T-helper 1 cell treated with Interleukin-12 subunit alpha and Interleukin-12 subunit beta and Interleukin-4 antibody, amounts not matched to agents 30 μg/mL and 1 μg/mL, for 36 hours (primary cell): ENCODE measurements at regions not wholly inside any gene's neighbourhood (a gene's known extent, or its start where the extent isn't known, plus 50 kb on each side); places are given as distances from the start of the nearest gene placed in this dataset.
"Not testable (repeated sequence)": the region's sequence is repeated elsewhere in the genome, so short reads cannot be mapped to it uniquely, and the experiment has no call there.

Source experiments
- H3K27ac Mint-ChIP-seq: one replicate; pipeline ENCODE4 v1.8.0; 2021; ENCODE audit warnings: mild to moderate bottlenecking, mixed read lengths
- H3K27me3 Mint-ChIP-seq: one replicate; pipeline ENCODE4 v1.8.0; 2021; ENCODE audit warnings: low read depth, mixed read lengths
- H3K36me3 Mint-ChIP-seq: one replicate; pipeline ENCODE4 v1.8.0; 2021; ENCODE audit warnings: low read depth, mixed read lengths
- H3K4me1 Mint-ChIP-seq: one replicate; pipeline ENCODE4 v1.8.0; 2021; ENCODE audit warnings: low read depth, mixed read lengths
- H3K4me3 Mint-ChIP-seq: one replicate; pipeline ENCODE4 v1.8.0; 2021; ENCODE audit warnings: mild to moderate bottlenecking, moderate library complexity, mixed read lengths
- H3K9me3 Mint-ChIP-seq: one replicate; pipeline ENCODE4 v1.8.0; 2021; ENCODE audit warnings: mixed read lengths

DNA sequence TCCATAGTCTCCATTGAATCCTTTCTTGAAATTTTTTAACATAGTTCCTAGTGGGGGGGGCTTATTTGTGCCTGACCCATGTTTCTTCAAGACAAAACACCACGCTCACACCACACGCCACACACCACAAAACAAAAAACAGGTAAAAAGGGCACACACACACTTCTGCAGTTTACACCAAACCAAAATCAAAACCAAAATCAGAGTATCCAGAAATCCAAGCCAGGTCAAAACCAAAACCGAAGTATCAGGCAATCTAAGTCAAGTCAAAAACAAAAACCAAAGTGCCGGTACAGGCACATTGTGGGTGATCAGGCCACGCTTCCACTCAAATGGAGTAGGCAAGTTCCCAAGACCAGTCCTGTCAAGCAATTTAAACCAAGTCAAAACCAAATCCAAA lies 158.6 kb downstream of the PPIAL4G start:
- Mint-ChIP-seq H3K27me3 (peaks cover 55% of the 10 kb centered on the region), H3K9me3 (peaks cover 11% of the 10 kb centered on the region)
- not testable (repeated sequence) for H3K4me3 Mint-ChIP-seq, H3K27ac Mint-ChIP-seq, H3K36me3 Mint-ChIP-seq, H3K4me1 Mint-ChIP-seq

DNA sequence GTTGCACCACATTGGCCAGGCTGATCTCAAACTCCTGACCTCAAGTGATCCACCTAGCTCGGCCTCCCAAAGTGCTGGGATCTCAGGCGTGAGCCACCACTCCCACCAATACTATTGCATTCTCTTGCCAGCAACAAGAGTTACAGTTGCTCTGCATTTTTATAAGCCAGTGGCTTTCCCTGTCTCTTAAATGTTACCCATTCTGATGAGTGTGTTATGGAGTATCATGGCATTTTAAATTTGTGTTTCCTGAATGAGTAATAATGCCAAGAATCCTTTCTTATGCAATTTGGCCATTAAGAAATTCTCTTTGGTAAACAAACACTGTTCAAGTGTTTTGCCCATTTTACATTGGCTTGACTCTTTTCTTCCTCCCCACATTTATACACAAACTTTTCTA lies 163.0 kb downstream of the PPIAL4G start:
- H3K36me3 Mint-ChIP-seq, H3K4me3 Mint-ChIP-seq: not testable (repeated sequence)
- peaks cover 56% of the 10 kb centered on the region for H3K27me3 Mint-ChIP-seq

DNA sequence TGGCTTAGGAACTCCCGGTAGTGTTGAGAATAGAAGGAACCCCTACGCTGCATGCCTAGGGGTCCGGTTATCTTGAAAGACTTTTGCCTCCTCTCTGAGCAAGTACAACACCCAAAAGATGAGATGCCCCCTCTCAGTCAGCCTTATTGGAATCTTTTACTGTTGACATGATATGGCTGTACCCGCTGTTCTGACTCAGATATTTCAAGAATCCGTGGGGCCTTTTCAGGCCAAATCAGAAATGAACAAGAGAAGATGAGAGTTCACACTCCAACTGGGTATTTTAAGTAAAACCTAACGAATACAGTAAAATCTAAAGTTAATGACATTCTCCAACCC lies 164.2 kb downstream of the PPIAL4G start:
- peaks cover 33% of the 10 kb centered on the region for H3K4me1 Mint-ChIP-seq
- peak overlapping the region; percentile 93 for H3K4me3 Mint-ChIP-seq
- peaks cover 57% of the 10 kb centered on the region for H3K27me3 Mint-ChIP-seq
- H3K27ac Mint-ChIP-seq: peak overlapping the region; percentile 87
- no peaks in the 10 kb centered on the region for H3K9me3 Mint-ChIP-seq
- no peaks in the 10 kb centered on the region for H3K36me3 Mint-ChIP-seq

More for the DNA sequence above, 163.0 kb downstream of the PPIAL4G start:
- peaks cover 33% of the 10 kb centered on the region for H3K4me1 Mint-ChIP-seq
- H3K9me3 Mint-ChIP-seq, H3K27ac Mint-ChIP-seq: not testable (repeated sequence)

DNA sequence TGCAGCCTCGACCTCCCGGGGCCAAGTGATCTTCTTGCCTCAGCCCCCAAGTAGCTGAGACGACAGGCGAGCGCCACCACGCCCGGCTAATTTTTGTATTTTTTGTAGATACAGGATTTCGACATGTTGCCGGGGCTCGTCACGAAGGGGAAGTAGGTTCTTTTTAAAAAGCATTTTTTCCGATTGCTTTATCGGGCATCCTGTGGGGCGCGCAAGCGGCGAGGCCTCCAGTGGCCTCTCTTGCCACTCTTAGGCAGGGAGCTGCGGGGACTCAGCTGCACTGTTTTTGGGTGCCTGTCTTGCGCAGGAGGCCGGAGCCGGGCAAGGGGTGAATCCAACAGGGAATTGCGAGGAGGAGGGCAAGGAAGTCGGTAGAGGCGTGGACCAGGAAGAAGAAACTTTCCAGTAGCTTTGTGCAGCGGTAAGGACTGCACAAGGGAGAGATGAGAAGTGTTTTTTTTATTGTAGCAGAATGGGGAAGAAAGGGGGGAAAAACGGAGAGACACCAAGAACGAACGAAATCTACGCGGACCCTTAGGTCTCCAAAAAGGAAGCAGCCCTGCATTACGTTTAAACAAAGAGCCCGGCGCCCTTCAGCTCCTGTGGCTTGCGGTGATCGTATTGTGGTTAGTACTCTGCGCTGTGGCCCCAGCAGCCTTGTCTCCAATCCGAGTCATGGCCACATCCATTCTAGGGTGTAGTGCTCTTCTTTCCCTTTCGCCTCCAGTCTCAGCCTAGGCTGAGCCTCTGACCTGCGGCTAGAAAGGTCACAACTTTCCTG lies 164.8 kb downstream of the PPIAL4G start:
- Mint-ChIP-seq H3K27ac (peak overlapping the region; percentile 87), H3K9me3 (no peaks in the 10 kb centered on the region), H3K27me3 (peaks cover 59% of the 10 kb centered on the region), H3K4me1 (peaks cover 33% of the 10 kb centered on the region), H3K4me3 (peak overlapping the region; percentile 93), H3K36me3 (no peaks in the 10 kb centered on the region)

DNA sequence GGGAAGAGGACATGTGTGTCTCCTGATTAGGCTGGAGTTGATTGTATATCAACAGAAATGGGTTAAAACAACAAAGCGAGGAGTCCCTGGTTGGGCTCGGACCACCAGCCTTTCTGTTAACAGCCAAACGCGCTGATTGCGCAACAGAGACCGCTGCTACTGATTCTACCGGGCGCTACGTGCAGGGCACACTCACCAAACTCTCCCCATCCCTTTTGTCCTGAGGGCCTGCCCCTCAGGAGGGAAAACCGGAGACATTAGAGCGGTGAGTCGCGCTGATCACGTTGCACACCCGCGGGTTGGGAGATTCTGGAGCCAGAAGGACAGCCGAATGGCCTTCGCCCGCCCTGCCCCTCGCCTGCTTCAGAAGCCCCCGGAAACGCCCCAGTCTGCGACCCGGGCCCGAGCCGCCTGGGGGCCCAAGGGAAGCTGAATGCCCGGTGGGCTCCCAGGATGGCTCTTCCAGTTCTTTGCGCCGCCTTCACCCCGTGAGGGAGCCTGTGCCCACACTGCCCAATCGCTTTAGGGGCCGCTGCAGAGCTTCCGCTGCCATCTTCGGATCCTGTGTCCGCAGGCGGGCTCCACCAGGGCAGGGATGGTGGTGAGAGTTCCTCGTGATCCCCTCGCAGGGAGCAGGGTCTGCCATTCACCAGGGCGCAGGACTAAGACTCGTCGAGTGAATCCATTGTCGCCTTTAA lies 165.4 kb upstream of the NBPF11 start:
- Mint-ChIP-seq H3K27me3 (peaks cover 61% of the 10 kb centered on the region), H3K27ac (no peak overlapping the region), H3K4me3 (peak overlapping the region; percentile 93), H3K4me1 (peaks cover 33% of the 10 kb centered on the region), H3K36me3 (no peaks in the 10 kb centered on the region), H3K9me3 (peaks cover under 1% of the 10 kb centered on the region)

DNA sequence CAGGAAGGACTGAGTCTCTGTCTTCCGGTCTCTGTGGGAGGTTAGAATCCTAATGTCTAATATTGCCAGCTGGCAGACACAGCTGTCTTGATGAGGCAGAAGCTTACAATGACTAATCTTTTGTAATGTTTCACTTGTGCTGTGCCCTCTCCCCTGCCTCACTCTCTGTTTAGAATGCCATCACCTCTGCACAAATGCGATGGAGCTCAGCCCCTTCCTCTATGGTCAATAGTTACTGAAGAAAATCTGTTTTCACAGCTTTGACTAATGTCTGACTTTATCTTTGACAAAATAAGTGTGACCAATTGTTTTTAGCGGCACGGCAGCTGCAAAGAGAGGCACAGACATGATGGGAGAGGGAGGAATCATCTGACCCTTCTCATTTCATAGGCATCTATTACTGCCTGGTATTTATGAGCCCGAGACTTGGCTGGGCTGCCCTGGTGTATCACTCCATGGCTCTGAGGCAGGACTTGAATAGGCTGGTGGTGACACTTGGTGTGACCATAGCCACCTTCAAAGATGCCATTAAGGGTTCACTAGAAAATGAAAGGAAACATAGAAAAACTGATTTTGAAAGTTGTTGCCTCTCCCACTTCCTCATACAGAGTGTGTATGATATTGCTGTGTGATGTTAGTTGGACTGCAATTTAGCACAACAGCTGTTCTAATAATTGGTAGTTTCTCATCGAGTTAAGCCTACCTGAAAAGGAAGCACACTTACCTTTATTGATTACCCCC lies 163.2 kb upstream of the NBPF11 start:
- Mint-ChIP-seq H3K9me3 (peaks cover 18% of the 10 kb centered on the region), H3K36me3 (peaks cover 9% of the 10 kb centered on the region), H3K4me3 (no peak overlapping the region), H3K4me1 (peaks cover 38% of the 10 kb centered on the region), H3K27ac (no peak overlapping the region), H3K27me3 (peaks cover 77% of the 10 kb centered on the region)

DNA sequence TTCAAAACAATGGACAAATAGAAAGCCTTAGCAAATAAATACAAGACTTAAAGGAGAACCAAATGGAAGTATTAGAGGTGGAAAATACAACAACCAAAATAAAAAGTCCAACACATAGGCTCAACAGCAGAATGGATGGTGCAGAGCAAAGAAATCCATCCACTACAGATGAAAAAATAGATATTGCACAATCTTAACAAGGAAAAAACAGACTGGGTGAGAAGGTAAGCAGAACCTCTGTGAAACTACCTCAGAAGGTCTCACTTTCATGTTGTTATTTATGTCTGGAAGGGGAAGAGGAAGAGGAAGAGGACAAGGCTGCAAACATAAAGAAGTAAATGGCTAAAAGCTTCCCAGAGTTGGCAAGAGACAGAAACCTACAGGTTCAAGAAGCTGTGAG lies 158.7 kb upstream of the NBPF11 start:
- H3K4me3 Mint-ChIP-seq: no peak overlapping the region
- no peak overlapping the region for H3K27ac Mint-ChIP-seq
- H3K27me3 Mint-ChIP-seq: peaks cover 56% of the 10 kb centered on the region
- H3K9me3 Mint-ChIP-seq: peaks cover 18% of the 10 kb centered on the region
- H3K4me1 Mint-ChIP-seq: peaks cover 16% of the 10 kb centered on the region
- H3K36me3 Mint-ChIP-seq: peaks cover 9% of the 10 kb centered on the region

DNA sequence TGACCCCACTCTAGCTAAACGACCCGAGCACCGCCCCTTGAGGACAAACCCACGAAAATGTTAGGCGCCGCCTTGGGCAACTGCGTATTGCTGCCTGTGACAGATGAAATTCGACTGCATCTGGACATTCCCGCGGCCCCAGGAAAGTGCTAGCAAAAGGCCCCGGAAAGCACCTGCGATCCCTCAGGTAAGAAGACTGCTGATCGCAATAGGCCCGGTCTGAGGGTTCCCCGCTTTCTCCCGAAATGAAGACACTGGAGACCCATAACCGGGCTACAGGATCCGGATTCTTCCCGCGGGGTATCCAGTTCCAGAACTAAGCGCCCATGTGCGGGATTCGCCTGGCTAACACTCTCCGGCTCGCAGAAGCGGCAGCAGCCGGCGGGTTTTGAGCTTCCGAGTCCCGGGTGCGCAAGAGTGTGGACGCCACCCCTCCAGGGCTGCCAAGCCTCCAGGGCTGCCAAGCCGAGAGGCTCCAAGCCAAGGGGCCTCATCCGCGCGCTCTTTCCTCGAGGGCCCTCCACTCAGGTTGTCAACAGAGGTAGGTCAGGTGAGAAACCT lies 157.9 kb upstream of the NBPF11 start:
- Mint-ChIP-seq H3K27me3 (peaks cover 51% of the 10 kb centered on the region), H3K4me1 (peaks cover 14% of the 10 kb centered on the region), H3K36me3 (peaks cover 9% of the 10 kb centered on the region), H3K4me3 (no peak overlapping the region), H3K27ac (no peak overlapping the region), H3K9me3 (peaks cover 18% of the 10 kb centered on the region)

DNA sequence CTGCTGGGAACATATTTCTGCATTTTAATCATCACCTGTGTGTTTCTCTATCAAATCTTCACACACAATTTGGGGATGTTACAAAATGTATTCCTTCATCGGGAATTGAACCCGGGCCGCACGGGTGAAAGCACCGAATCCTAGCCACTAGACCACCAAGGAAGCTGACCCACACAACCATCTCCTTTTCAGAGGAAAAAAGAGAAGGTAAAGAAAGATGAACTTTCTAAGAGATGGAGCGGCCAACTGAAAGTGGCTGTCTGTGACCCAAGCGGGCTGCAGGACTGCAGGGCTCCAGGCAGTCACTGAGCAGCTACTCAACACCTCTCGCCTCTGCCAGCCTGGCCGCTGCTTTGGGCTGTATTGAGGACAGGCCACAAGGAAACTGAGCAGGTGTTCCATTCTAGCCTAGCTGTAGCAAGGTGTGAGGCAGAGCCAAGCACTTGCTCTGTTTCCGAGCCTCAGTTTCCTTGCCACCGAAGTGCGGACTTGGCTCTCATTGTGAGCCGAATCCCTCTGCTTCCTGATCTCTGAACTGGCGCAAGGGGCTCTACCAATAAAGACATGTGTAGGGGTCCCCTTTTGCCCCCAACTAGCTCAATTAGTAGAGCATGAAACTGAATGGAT lies 156.9 kb upstream of the NBPF11 start:
- H3K36me3 Mint-ChIP-seq: peaks cover 9% of the 10 kb centered on the region
- peaks cover 18% of the 10 kb centered on the region for H3K9me3 Mint-ChIP-seq

DNA sequence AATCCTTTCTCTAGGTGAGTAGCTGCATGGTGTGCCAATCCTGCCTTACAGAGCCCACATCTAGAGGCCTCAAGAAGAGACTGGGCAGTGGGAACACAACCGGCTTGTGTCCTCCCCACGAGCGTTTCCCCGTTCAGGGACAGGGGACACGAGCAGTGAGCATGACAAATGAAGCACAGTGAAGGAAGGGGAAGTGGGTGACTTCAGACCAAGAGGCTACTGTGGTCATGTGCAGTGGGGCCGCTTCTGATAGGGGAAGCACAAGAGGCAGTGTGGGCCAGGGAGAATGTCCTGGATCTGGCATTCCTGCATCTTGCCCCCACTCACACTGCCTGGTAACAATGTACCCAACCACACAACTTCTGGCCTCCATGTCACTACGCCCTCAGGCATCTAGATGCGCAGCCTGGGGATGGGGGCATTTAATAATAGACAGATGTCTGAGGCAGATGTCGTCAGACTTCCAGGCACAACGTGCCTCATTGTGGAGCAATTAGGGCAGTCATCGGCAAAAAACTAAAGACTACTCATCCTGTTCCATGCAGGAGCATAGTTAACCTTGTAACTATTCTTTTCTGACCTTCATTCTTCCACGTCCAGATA lies 155.6 kb upstream of the NBPF11 start:
- peaks cover 40% of the 10 kb centered on the region for H3K27me3 Mint-ChIP-seq
- no peak overlapping the region for H3K27ac Mint-ChIP-seq
- no peak overlapping the region for H3K4me3 Mint-ChIP-seq
- H3K4me1 Mint-ChIP-seq: peaks cover 26% of the 10 kb centered on the region
- peaks cover 9% of the 10 kb centered on the region for H3K36me3 Mint-ChIP-seq
- H3K9me3 Mint-ChIP-seq: peaks cover 18% of the 10 kb centered on the region

More for the DNA sequence above, 156.9 kb upstream of the NBPF11 start:
- Mint-ChIP-seq H3K4me1 (peaks cover 19% of the 10 kb centered on the region), H3K27me3 (peaks cover 46% of the 10 kb centered on the region), H3K4me3 (no peak overlapping the region), H3K27ac (no peak overlapping the region)

DNA sequence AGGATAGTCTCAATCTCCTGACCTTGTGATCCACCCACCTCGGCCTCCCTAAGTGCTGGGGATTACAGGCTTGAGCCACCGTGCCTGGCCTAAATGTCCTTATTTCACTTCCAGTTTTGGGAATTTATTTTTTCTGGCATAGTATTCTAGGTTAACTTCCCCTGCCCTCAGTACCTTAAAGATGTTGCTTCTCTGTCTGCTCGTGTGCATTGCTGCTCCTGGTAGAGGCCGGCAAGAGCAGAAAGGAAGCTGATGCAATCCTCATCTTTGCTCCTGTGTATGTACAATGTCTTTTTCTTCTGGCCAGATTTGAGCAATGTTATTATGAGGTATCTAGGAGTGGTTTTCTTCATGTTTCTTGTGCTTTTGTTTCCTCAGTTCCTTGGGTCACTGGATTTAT lies 152.9 kb upstream of the NBPF11 start:
- peaks cover 21% of the 10 kb centered on the region for H3K4me1 Mint-ChIP-seq

DNA sequence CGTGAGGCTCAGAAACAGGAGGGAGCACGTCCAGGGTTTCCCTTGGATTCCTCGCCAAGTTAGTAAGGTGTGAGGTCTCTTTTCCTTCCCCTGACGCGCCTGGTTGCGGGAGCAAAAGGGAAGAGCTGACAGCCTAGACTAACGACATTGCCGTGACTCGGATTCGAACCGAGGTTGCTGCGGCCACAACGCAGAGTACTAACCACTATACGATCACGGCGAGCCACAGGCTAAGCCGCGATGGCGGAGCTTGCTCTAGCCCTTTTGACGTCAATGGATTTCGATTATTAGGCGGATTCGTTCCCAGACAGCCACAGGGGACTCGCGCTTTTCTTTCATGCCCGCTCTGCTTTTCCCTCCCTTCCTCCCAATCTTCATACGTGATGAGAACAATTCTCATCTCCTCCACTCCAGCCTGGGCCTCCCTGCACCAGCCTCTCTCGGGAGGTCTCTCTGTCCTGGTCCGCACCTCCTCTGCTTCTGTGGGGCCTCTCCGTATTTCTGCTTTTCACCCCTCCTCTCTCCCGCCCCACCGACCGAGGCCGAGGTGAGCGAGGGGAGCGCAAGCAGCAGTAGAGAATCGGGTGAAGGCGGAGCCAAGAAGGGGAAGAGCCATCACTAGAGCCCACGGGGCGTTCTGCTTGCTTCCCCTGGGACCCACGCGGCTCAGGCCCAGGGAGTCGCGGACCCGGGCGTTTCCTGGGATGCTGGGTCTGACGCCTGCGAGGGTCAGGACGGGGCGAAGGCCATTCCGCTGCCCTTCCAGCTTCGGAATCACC lies 150.7 kb upstream of the NBPF11 start:
- not testable (repeated sequence) for H3K27ac Mint-ChIP-seq, H3K36me3 Mint-ChIP-seq, H3K9me3 Mint-ChIP-seq
- Mint-ChIP-seq H3K4me1 (peaks cover 21% of the 10 kb centered on the region), H3K27me3 (peaks cover 17% of the 10 kb centered on the region), H3K4me3 (peak overlapping the region; percentile 83)

More for the DNA sequence above, 152.9 kb upstream of the NBPF11 start:
- Mint-ChIP-seq H3K27me3 (peaks cover 17% of the 10 kb centered on the region), H3K4me3 (peak overlapping the region; percentile 48)
- H3K9me3 Mint-ChIP-seq, H3K36me3 Mint-ChIP-seq, H3K27ac Mint-ChIP-seq: not testable (repeated sequence)

DNA sequence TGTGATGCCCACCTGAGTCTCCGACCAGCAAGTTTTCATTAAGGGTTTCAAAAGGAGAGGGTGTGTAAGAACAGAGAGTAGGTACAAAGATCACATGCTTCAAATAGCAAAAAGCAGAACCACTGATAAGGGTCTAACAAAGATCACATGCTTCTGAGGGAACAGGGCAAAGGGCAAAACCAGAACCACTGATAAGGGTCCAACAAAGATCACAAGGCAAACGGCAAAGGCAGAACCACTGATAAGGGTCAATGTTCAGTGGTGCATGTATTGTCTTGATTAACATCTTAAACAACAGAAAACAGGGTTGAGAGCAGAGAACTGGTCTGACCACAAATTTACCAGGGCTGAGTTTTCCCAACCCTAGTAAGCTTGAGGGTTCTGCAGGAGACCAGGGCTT lies 145.8 kb upstream of the NBPF11 start:
- H3K4me3 Mint-ChIP-seq, H3K36me3 Mint-ChIP-seq, H3K4me1 Mint-ChIP-seq, H3K27ac Mint-ChIP-seq, H3K9me3 Mint-ChIP-seq, H3K27me3 Mint-ChIP-seq: not testable (repeated sequence)
